ENCODE measurements at regions not wholly inside any gene's neighbourhood (a gene's known extent, or its start where the extent isn't known, plus 50 kb on each side); places are given as distances from the start of the nearest gene placed in this dataset.

- no peak for DNase-seq (ENCODE audit: low read depth in 4 of 4, low spot score in 3 of 4)
Observed at GRCh38 chr21:24302400-24302799, 1304.9 kb downstream of the MRPL39 start.

GRCh38 chr21:24298040-24298439, 1309.2 kb downstream of the MRPL39 start:
- no peak for DNase-seq (ENCODE audit: low read depth in 4 of 4, low spot score in 3 of 4)

DNA sequence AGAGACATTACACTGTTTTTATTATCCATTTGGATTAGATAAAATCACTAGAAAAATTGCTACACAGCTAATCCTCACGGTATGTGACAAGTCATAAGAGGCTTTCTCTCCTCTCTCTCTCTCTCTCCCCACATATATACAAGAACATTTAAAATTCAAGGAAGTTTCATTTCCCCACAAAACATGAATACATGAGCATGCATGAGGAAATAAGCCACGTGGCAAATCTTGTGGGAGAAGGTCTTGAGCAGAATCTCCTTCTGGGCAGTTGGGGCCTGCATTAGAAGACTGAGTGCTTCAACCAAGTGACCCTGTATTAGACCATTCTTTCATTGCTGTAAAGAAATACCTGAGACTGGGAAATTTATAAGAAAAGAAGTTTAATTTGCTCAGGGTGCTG, 1313.1 kb downstream of the MRPL39 start:
- no peak for DNase-seq (ENCODE audit: low read depth in 4 of 4, low spot score in 3 of 4)

DNA sequence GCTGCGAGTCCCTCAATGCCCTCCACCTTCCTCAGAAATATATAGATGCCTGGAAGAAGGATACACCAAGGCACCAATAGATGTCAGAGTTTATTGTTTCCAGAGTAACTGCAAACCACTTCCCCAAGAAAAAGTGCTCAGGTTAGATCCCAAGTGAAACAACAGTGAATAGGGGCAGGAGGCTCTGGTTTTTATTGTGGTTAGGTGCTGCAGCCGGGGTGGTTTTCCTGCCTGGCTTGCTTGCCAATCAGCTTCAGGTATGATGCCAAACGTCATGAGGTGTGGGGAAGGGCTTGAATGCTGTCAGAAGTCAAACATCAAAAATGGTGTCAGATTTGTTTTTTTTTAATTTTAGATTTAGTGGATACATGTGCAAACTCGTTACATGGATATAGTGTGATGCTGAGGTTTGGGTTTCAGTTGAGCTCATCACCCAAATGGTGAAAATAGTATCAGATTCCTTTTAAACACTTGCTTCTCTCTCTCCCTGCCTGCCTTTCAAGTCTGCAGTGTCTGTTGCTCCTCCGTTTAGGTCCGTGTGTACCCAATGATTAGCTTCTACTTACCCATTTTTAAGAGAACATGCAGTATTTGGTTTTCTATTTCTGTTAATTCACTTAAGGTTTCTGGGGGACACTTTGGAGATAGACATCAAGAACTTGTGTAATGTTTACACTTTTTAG, 1317.0 kb downstream of the MRPL39 start:
- no peak for DNase-seq (ENCODE audit: low read depth in 4 of 4, low spot score in 3 of 4)

- no peak for DNase-seq (ENCODE audit: low read depth in 4 of 4, low spot score in 3 of 4)
Observed at GRCh38 chr21:24289539-24289938, 1317.7 kb downstream of the MRPL39 start.

GRCh38 chr21:24280596-24280995, 1326.7 kb downstream of the MRPL39 start:
- DNase-seq (ENCODE audit: low read depth in 4 of 4, low spot score in 3 of 4), result no peak

DNA sequence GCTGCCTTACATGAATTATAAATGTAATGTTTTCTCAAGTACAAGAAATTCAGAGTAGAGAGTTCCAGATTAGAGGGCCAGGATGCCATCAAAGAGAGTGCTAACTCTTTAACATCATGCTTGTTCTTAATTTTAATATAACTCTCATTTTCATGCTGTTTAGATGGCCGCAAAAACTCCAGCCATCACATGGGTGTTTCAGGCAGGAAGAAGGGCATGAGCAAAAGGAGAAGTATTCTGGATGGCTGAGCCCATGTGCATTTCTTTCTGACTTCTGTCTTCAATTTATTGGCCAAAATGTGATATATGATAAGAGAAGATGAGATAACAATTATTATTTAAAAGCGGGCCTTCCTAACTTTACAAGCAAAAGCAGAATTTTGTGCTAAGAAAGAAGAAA, 1328.6 kb downstream of the MRPL39 start:
- no peak for DNase-seq (ENCODE audit: low read depth in 4 of 4, low spot score in 3 of 4)

DNA sequence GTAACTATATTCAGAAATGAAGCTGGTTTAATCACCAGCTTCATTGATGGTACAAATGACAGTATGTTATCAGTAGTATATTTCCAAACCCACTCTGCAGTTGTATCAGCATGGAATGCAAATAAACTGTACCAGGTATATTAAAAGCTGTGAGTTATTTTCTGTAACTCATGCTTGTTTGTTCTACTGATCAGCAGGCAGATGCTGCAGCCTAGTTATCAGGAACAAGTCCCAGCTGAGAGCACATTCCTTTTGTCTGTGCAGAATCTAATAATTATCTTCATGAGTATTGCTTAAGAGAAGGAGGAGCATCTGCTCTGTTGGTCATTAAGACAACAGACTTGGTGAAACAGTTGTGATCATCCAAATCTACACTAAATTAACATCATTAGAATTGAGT, 1331.1 kb downstream of the MRPL39 start:
- DNase-seq (ENCODE audit: low read depth in 4 of 4, low spot score in 3 of 4), result no peak

- no peak for DNase-seq (ENCODE audit: low read depth in 4 of 4, low spot score in 3 of 4)
Observed at GRCh38 chr21:24275616-24276015, 1331.7 kb downstream of the MRPL39 start.

GRCh38 chr21:24272521-24272938, 1334.8 kb downstream of the MRPL39 start:
- no peak for DNase-seq (ENCODE audit: low read depth in 4 of 4, low spot score in 3 of 4)

DNA sequence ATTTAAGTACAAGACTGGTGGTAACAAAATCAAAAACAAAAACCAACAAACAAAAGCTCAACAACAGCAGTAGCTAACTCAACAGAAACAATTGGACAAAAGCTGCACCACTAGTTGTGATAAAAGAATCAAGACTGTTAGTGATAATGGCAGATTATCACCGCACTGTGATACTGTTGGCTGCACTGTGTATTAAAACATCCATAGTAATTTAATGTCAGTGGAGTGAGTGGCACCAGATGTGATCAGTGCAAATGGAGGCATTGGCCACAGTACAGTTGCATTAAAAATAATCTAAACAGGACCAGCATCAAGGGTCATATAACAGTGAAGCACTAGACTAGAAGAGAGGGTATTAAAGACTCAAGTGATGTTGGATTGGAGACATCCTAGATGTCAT, 1341.3 kb downstream of the MRPL39 start:
- no peak for DNase-seq (ENCODE audit: low read depth in 4 of 4, low spot score in 3 of 4)

DNA sequence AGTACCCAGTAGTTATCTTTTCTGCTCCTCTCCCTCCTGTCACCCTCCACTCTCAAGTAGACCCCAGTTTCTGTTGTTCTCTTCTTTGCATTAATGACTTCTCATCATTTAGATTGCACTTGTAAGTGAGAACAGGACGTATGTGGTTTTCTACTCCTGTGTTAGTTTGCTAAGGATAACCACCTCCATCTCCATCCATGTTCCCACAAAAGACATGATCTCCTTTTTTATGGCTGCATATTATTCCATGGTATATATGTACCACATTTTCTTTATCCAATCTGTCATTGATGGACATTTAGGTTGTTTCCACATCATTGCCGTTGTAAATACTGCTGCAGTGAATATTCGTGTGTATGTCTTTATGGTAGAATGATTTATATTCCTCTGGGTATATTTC, 1346.5 kb downstream of the MRPL39 start:
- DNase-seq (ENCODE audit: low read depth in 4 of 4, low spot score in 3 of 4), result no peak

DNA sequence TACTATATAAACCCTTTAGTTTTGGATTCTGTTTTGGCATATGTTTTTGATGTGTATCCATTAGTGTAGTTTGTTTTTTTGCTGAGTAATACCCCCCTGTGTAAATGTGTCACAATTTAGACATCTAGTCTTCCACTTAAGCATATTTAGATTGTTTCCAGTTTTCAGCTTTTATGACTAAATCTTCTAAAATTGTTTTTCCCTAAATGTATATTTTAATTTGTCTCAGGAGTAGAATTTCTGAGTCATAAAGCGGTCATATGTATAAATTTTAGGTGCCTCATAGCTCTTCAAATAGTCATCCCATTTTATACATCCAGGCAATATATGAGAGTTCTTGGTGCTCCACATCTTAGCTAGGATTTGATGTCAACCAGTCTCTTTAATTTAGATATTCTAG, 1348.0 kb downstream of the MRPL39 start:
- no peak for DNase-seq (ENCODE audit: low read depth in 4 of 4, low spot score in 3 of 4)

DNA sequence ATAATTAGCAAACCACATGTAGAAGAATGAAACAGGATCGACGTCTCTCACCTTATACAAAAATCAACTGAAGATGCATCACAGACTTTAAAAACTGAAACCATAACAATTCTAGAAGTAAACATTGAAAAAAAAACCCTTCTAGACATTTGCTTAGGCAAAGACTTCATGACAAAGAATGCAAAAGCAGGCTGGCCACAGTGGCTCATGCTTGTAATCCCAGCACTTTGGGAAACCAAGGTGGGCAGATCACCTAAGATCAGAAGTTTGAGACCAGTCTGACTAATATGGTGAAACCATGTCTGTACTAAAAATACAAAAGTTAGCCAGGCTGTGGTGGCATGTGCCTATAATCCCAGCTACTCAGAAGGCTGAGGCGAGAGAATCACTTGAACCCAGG, 1351.7 kb downstream of the MRPL39 start:
- no peak for DNase-seq (ENCODE audit: low read depth in 4 of 4, low spot score in 3 of 4)

- no peak for DNase-seq (ENCODE audit: low read depth in 4 of 4, low spot score in 3 of 4)
Observed at GRCh38 chr21:24225431-24225830, 1381.8 kb downstream of the MRPL39 start.

DNA sequence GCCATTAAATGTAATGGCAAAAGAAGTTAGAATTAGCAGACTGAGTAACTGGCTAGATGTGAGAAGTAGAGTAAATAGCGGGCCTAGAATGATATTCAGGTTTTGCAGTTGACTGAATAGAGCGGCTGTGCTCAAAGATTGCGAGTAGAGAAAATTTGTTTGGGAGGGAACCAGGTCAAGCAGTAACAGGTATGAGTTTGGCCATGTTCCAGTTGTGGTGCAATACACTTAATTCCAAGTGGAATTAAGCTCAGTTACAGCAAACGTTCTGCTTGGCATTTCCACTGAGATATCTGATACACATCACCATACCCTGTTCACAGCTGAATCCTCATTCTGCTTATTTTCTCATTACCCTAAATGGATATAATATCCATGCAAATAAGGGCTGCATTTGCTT, 1382.9 kb downstream of the MRPL39 start:
- DNase-seq (ENCODE audit: low read depth in 4 of 4, low spot score in 3 of 4), result no peak

- no peak for DNase-seq (ENCODE audit: low read depth in 4 of 4, low spot score in 3 of 4)
Observed at GRCh38 chr21:24223624-24224023, 1383.7 kb downstream of the MRPL39 start.

DNA sequence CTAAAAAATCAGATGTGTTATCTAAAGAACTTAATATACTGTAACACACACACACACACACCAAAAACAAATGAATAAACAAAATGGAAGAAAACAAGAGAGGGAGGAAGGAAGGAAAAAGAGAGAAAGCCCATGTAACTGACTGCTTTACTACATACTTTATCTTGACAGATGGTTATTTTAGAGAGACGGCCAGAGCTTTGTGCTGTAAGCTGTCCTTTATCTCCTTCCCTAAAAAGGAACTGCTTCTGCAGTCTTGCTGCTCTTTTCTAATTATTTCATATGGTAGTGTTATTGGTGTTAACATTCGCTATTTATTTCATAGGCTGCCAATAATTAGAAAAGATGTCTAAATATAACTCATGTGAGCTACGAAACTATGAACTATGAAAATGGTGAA, 1384.6 kb downstream of the MRPL39 start:
- no peak for DNase-seq (ENCODE audit: low read depth in 4 of 4, low spot score in 3 of 4)

DNA sequence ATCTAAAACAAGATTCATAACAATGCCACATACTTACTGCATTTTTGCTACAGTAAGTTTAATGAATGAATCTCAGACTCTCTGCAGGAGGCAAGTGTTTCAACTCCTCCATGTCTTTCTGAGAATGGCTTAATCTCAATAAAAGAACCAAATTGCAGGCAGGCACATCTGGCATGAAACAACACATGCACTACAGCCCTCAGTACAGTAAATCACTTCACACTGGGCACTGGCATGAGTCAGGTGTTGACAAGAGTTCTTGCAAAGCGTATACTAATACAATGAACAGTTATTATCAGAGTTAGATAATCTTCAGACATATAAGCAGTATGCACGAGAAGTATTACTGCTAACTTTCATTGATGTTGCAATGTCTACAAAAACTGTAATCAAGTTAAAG, 1386.8 kb downstream of the MRPL39 start:
- no peak for DNase-seq (ENCODE audit: low read depth in 4 of 4, low spot score in 3 of 4)

GRCh38 chr21:24217151-24217550, 1390.1 kb downstream of the MRPL39 start:
- no peak for DNase-seq (ENCODE audit: low read depth in 4 of 4, low spot score in 3 of 4)

DNA sequence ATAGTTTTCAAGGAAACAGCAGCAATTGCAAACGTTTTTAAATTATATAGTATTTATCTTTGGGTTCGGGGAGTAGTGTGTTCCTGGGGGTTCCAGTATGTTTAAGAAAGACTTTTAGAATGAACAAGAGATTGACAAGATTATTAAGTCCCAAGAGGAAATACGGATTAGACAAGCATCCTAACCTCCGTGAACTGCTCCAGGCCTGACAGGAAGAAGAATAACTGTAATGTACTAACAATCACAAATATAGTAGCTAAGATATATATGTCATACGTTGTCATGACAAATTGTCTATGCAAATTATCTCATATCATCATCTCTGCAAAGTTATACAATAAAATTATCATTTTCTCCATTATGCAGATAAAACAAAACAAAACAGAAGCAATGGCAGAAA, 1397.2 kb downstream of the MRPL39 start:
- DNase-seq (ENCODE audit: low read depth in 4 of 4, low spot score in 3 of 4), result no peak

- no peak for DNase-seq (ENCODE audit: low read depth in 4 of 4, low spot score in 3 of 4)
Observed at GRCh38 chr21:24208562-24209260, 1398.6 kb downstream of the MRPL39 start.

DNA sequence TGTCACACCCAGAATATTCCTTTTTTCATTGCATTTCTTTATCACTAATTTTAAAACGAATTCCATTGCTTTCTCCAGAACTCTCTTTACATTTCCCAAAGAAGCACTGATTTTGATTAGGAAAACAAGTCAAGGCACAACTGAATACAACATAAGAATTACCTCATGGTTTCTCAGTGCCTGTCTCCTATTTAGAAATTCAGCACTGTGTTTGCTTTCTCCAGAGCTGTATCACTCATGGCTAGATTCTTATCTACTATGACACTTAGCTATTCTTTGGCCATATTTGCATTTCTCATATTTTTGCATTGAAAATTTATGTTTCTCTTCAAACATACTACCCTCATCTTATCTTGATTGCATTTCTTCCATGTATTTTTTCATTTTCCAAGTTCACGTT, 1402.0 kb downstream of the MRPL39 start:
- no peak for DNase-seq (ENCODE audit: low read depth in 4 of 4, low spot score in 3 of 4)
